ENCODE measurements at regions not wholly inside any gene's neighbourhood (a gene's known extent, or its start where the extent isn't known, plus 50 kb on each side); places are given as distances from the start of the nearest gene placed in this dataset.

GRCh38 chr12:74227846-74228545 is 309.6 kb upstream of the ATXN7L3B start:
- TF ChIP-seq CTCF (IDR thresholded peaks at IDR 0.05; ENCODE audit: insufficient read depth, low read length, poor library complexity, severe bottlenecking) = no peak
- DNase-seq (ENCODE audit: low read depth) = no peak
- no peaks in the 10 kb centered on the region for H3K27me3 ChIP-seq (ENCODE audit: control insufficient read depth, insufficient read depth, low read length)
- no peaks in the 10 kb centered on the region for H3K36me3 ChIP-seq (ENCODE audit: control insufficient read depth, insufficient read depth, low read length)
- no peak overlapping the region for H3K4me3 ChIP-seq (ENCODE audit: low read depth, low read length)

GRCh38 chr12:74229671-74230070 is 308.0 kb upstream of the ATXN7L3B start:
- Histone ChIP-seq H3K27me3 (ENCODE audit: control insufficient read depth, insufficient read depth, low read length) (no peaks in the 10 kb centered on the region), H3K4me3 (ENCODE audit: low read depth, low read length) (no peak overlapping the region), H3K36me3 (ENCODE audit: control insufficient read depth, insufficient read depth, low read length) (no peaks in the 10 kb centered on the region)
- no peak for DNase-seq (ENCODE audit: low read depth)
- TF ChIP-seq CTCF (IDR thresholded peaks at IDR 0.05; ENCODE audit: insufficient read depth, low read length, poor library complexity, severe bottlenecking) = no peak

- Histone ChIP-seq H3K36me3 (ENCODE audit: control insufficient read depth, insufficient read depth, low read length) (no peaks in the 10 kb centered on the region), H3K4me3 (ENCODE audit: low read depth, low read length) (no peak overlapping the region), H3K27me3 (ENCODE audit: control insufficient read depth, insufficient read depth, low read length) (no peaks in the 10 kb centered on the region)
- TF ChIP-seq CTCF (IDR thresholded peaks at IDR 0.05; ENCODE audit: insufficient read depth, low read length, poor library complexity, severe bottlenecking) = no peak
- no peak for DNase-seq (ENCODE audit: low read depth)
These were observed 302.3 kb upstream of the ATXN7L3B start for GRCh38 chr12:74235342-74235741.

GRCh38 chr12:74241341-74241740 is 296.3 kb upstream of the ATXN7L3B start:
- DNase-seq (ENCODE audit: low read depth) = no peak
- H3K27me3 ChIP-seq (ENCODE audit: control insufficient read depth, insufficient read depth, low read length) = no peaks in the 10 kb centered on the region
- H3K4me3 ChIP-seq (ENCODE audit: low read depth, low read length) = no peak overlapping the region
- H3K36me3 ChIP-seq (ENCODE audit: control insufficient read depth, insufficient read depth, low read length) = no peaks in the 10 kb centered on the region
- TF ChIP-seq CTCF (IDR thresholded peaks at IDR 0.05; ENCODE audit: insufficient read depth, low read length, poor library complexity, severe bottlenecking) = no peak

GRCh38 chr12:74242088-74242487 is 295.5 kb upstream of the ATXN7L3B start:
- DNase-seq (ENCODE audit: low read depth) = no peak
- no peak for TF ChIP-seq CTCF (IDR thresholded peaks at IDR 0.05; ENCODE audit: insufficient read depth, low read length, poor library complexity, severe bottlenecking)
- H3K36me3 ChIP-seq (ENCODE audit: control insufficient read depth, insufficient read depth, low read length) = no peaks in the 10 kb centered on the region
- H3K27me3 ChIP-seq (ENCODE audit: control insufficient read depth, insufficient read depth, low read length) = no peaks in the 10 kb centered on the region
- H3K4me3 ChIP-seq (ENCODE audit: low read depth, low read length) = no peak overlapping the region

- no peaks in the 10 kb centered on the region for H3K36me3 ChIP-seq (ENCODE audit: control insufficient read depth, insufficient read depth, low read length)
- H3K4me3 ChIP-seq (ENCODE audit: low read depth, low read length) = no peak overlapping the region
- no peak for TF ChIP-seq CTCF (IDR thresholded peaks at IDR 0.05; ENCODE audit: insufficient read depth, low read length, poor library complexity, severe bottlenecking)
- no peak for DNase-seq (ENCODE audit: low read depth)
- H3K27me3 ChIP-seq (ENCODE audit: control insufficient read depth, insufficient read depth, low read length) = no peaks in the 10 kb centered on the region
These were observed 292.2 kb upstream of the ATXN7L3B start for GRCh38 chr12:74245458-74245857.

All from kidney epithelial cell (primary cell).